B cell (primary cell): ENCODE measurements at regions not wholly inside any gene's neighbourhood (a gene's known extent, or its start where the extent isn't known, plus 50 kb on each side); places are given as distances from the start of the nearest gene placed in this dataset.

Source experiments
- ATAC-seq: fragments of 200-7000 bp; cut with Tn5 transposase; one replicate; pipeline ENCODE4 v1.10.0; 2021; ENCODE audit warnings: low read depth, mild to moderate bottlenecking, moderate number of reproducible peaks, moderate library complexity
- CTCF ChIA-PET: fragments of 350-600 bp; sonication (Branson Sonifier 250); formaldehyde crosslinking; loops from one replicate; lab custom pipeline; 2021; ENCODE audit warnings: antibody characterized with exemption, inconsistent platforms; lab: Charles Lee
- POLR2A ChIA-PET: fragments of 350-600 bp; sonication (Branson Sonifier 250); formaldehyde crosslinking; loops from one replicate; lab custom pipeline; 2021; ENCODE audit warnings: antibody characterized with exemption; lab: Charles Lee
- DNase-seq: peaks from one replicate; pipeline ENCODE4 v3.0.0; 2013
- H2AFZ ChIP-seq: 2 replicates; pipeline ENCODE4 v1.6.1; 2012; ENCODE audit warnings: mild to moderate bottlenecking, low read depth, low read length; ENCODE audit not compliant: insufficient read depth, poor library complexity, severe bottlenecking
- H3K27ac ChIP-seq, 2 donors: 1 replicate in 1 of 2; 2 replicates in 1 of 2; pipeline ENCODE4 v1.5.1; 2012 to 2013; ENCODE audit warnings: low read length in 2 of 2, mild to moderate bottlenecking in 2 of 2, moderate library complexity in 1 of 2
- H3K27me3 ChIP-seq, 4 experiments: fragments of 200-600 bp in 1 of 4; sonication (generic) in 1 of 4; replicated peaks in 1 of 4; 1 replicate in 2 of 4; 2 replicates in 2 of 4; pipeline versions ENCODE4 v1.6.1 to v1.7.0; 2013 to 2016; ENCODE audit warnings: low read length in 3 of 4, mild to moderate bottlenecking in 2 of 4, mixed read lengths in 1 of 4, moderate library complexity in 1 of 4; ENCODE audit not compliant: insufficient read depth in 4 of 4, control insufficient read depth in 3 of 4; ENCODE audit errors: control extremely low read depth in 1 of 4
- H3K36me3 ChIP-seq, 2 experiments: replicated peaks in 1 of 2; 1 replicate in 1 of 2; 2 replicates in 1 of 2; pipeline versions ENCODE4 v1.6.1 to v1.7.1; 2013; ENCODE audit warnings: low read length in 1 of 2; ENCODE audit not compliant: insufficient read depth in 2 of 2, control insufficient read depth in 1 of 2; ENCODE audit errors: control extremely low read depth in 1 of 2, extremely low read depth in 1 of 2
- H3K4me1 ChIP-seq, 2 donors: fragments of 200-600 bp in 1 of 2; sonication (generic) in 1 of 2; 1 replicate in 1 of 2; 2 replicates in 1 of 2; pipeline versions ENCODE4 v1.5.1 to v1.6.1; 2013 to 2017; ENCODE audit warnings: low read length in 2 of 2; ENCODE audit not compliant: control insufficient read depth in 2 of 2, insufficient read depth in 2 of 2
- H3K4me2 ChIP-seq: replicated peaks from 2 replicates; pipeline ENCODE3; 2012; ENCODE audit warnings: mild to moderate bottlenecking, low read depth, low read length; ENCODE audit not compliant: poor library complexity, severe bottlenecking
- H3K4me3 ChIP-seq, 5 experiments: fragments of 200-600 bp in 1 of 5; sonication (generic) in 1 of 5; 1 replicate in 3 of 5; 2 replicates in 2 of 5; pipeline versions ENCODE4 v1.5.1 to v1.7.0; 2011 to 2016; ENCODE audit warnings: low read length in 4 of 5, mild to moderate bottlenecking in 4 of 5, low read depth in 2 of 5, control low read depth in 1 of 5, moderate library complexity in 1 of 5; ENCODE audit not compliant: insufficient read depth in 1 of 5; ENCODE audit errors: control extremely low read depth in 1 of 5, extremely low read depth in 1 of 5
- H3K79me2 ChIP-seq: fragments of 200-600 bp; sonication (generic); one replicate; pipeline ENCODE4 v1.6.0; 2016; ENCODE audit warnings: low read length; ENCODE audit not compliant: control insufficient read depth, insufficient read depth
- H3K9ac ChIP-seq: fragments of 200-600 bp; sonication (generic); 2 replicates; pipeline ENCODE4 v1.6.1; 2017; ENCODE audit warnings: mild to moderate bottlenecking, low read length, moderate library complexity
- H3K9me3 ChIP-seq, 3 donors: one replicate each; pipeline versions ENCODE4 v1.6.1 to v1.7.1; 2013; ENCODE audit warnings: low read length in 2 of 3; ENCODE audit not compliant: control insufficient read depth in 2 of 3, insufficient read depth in 1 of 3; ENCODE audit errors: control extremely low read depth in 1 of 3
- H4K20me1 ChIP-seq: 2 replicates; pipeline ENCODE4 v1.6.0; 2012; ENCODE audit warnings: mild to moderate bottlenecking, low read length; ENCODE audit not compliant: insufficient read depth, control insufficient read depth, poor library complexity, severe bottlenecking
- H3K27ac Mint-ChIP-seq: one replicate; pipeline ENCODE4 v1.8.0; 2021; ENCODE audit warnings: mixed read lengths
- H3K27me3 Mint-ChIP-seq: one replicate; pipeline ENCODE4 v1.8.0; 2021; ENCODE audit warnings: mixed read lengths
- H3K4me1 Mint-ChIP-seq: one replicate; pipeline ENCODE4 v1.8.0; 2021; ENCODE audit warnings: mixed read lengths
- H3K4me3 Mint-ChIP-seq: one replicate; pipeline ENCODE4 v1.8.0; 2021; ENCODE audit warnings: mixed read lengths
- H3K9me3 Mint-ChIP-seq: one replicate; pipeline ENCODE4 v1.8.0; 2022; ENCODE audit warnings: mixed read lengths; ENCODE audit not compliant: insufficient read depth
- EZH2 ChIP-seq: IDR thresholded peaks from 2 replicates; pipeline ENCODE4 v1.6.1; 2012; ENCODE audit warnings: borderline replicate concordance, low read depth, mild to moderate bottlenecking, moderate library complexity, low read length; ENCODE audit not compliant: insufficient read depth, poor library complexity, severe bottlenecking
- WGBS: methylation state at CpG from one replicate; pipeline ENCODE4 v1.1.5; 2013; ENCODE audit warnings: missing lambda C conversion rate; ENCODE audit not compliant: insufficient coverage; 5-methylcytosine and 5-hydroxymethylcytosine counted together
- intact Hi-C: fragments of 100-400 bp; cut with micrococcal nuclease; formaldehyde crosslinking; loops from one replicate; pipeline ENCODE4 v1.10.0; 2022
- TF ChIP-seq, protein P1 (sequence below): fragments of 200-600 bp; IDR thresholded peaks from one replicate; pipeline ENCODE4 v1.8.0; 2022; ENCODE audit warnings: antibody characterized with exemption, mild to moderate bottlenecking

DNA sequence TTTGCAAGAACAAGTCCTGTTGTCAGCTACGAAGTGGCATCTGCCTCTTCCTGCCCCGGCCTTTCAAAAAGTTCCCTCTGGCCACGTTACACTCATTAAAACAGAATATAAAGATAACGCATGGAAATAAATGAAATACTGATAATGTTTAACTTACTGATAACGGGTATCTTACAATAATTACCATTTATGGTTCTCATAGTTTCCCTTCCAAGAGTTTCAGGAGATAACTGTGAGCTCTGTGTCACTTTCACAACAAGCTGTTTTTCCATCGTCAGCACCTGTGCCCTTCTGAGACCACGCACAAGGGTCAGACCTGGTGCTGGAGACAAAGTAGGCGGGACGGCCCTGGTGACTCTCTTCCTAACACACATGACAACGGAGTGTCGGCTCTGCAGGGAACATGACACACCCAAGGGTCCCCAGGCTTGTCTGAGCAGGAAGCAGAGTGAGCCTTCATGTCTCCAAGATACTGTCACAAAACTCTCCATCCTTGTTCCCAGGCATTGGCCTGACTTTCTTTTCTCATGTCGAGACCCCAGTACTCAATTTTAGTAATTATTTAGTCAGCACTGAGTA lies 86.2 kb upstream of the THBS2 start:
- DNase-seq (no peak), ATAC-seq (no peak)
- 96% methylated on average over 6 of the region's 12 CpGs for WGBS
- Histone ChIP-seq H2AFZ (no peak overlapping the region), H3K79me2 (no peaks in the 10 kb centered on the region), H3K9me3 (no peaks in the 10 kb centered on the region), H3K9ac (no peak overlapping the region), H3K4me3 (no peak overlapping the region), H3K27ac (no peak overlapping the region), H3K27me3 (no peaks in the 10 kb centered on the region), H4K20me1 (no peaks in the 10 kb centered on the region), H3K4me2 (no peak overlapping the region), H3K36me3 (no peaks in the 10 kb centered on the region), H3K4me1 (no peaks in the 10 kb centered on the region)
- POLR2A ChIA-PET: no interaction called here
- Mint-ChIP-seq H3K4me3 (no peak overlapping the region), H3K9me3 (no peaks in the 10 kb centered on the region), H3K4me1 (no peaks in the 10 kb centered on the region), H3K27ac (no peak overlapping the region), H3K27me3 (peaks cover 4% of the 10 kb centered on the region)
- TF ChIP-seq, protein P1, sequence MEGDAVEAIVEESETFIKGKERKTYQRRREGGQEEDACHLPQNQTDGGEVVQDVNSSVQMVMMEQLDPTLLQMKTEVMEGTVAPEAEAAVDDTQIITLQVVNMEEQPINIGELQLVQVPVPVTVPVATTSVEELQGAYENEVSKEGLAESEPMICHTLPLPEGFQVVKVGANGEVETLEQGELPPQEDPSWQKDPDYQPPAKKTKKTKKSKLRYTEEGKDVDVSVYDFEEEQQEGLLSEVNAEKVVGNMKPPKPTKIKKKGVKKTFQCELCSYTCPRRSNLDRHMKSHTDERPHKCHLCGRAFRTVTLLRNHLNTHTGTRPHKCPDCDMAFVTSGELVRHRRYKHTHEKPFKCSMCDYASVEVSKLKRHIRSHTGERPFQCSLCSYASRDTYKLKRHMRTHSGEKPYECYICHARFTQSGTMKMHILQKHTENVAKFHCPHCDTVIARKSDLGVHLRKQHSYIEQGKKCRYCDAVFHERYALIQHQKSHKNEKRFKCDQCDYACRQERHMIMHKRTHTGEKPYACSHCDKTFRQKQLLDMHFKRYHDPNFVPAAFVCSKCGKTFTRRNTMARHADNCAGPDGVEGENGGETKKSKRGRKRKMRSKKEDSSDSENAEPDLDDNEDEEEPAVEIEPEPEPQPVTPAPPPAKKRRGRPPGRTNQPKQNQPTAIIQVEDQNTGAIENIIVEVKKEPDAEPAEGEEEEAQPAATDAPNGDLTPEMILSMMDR: no peak
- no peak for TF ChIP-seq EZH2
- CTCF ChIA-PET: no interaction called here
- intact Hi-C loops: no loop called here

- no peaks in the 10 kb centered on the region for H3K36me3 ChIP-seq
- DNase-seq: no peak
- H3K27ac ChIP-seq: no peak overlapping the region
- H3K4me3 ChIP-seq: no peak overlapping the region
- no peak overlapping the region for H2AFZ ChIP-seq
- TF ChIP-seq, protein P1: no peak
- TF ChIP-seq EZH2: no peak
- no peaks in the 10 kb centered on the region for H3K9me3 ChIP-seq
- H4K20me1 ChIP-seq: no peaks in the 10 kb centered on the region
- H3K4me1 ChIP-seq: no peaks in the 10 kb centered on the region
- Mint-ChIP-seq H3K4me3 (no peak overlapping the region), H3K9me3 (no peaks in the 10 kb centered on the region), H3K27ac (no peak overlapping the region), H3K4me1 (no peaks in the 10 kb centered on the region), H3K27me3 (peaks cover 4% of the 10 kb centered on the region)
- no peaks in the 10 kb centered on the region for H3K79me2 ChIP-seq
- H3K4me2 ChIP-seq: no peak overlapping the region
- H3K27me3 ChIP-seq: no peaks in the 10 kb centered on the region
- ATAC-seq: no peak
- 91% methylated on average over 9 of the region's 9 CpGs for WGBS
- intact Hi-C loops: no loop called here
- ChIA-PET CTCF (no interaction called here), POLR2A (no interaction called here)
- no peak overlapping the region for H3K9ac ChIP-seq
Measured at GRCh38 chr6:169339025-169339424, 85.4 kb upstream of the THBS2 start.
